22Rv1 (cell line): ENCODE measurements at regions not wholly inside any gene's neighbourhood (a gene's known extent, or its start where the extent isn't known, plus 50 kb on each side); places are given as distances from the start of the nearest gene placed in this dataset.
"Not testable (repeated sequence)": the region's sequence is repeated elsewhere in the genome, so short reads cannot be mapped to it uniquely, and the experiment has no call there.

Experiments
- H3K27ac ChIP-seq: fragments of 450-650 bp; 2 replicates; pipeline ENCODE4 v1.5.1; 2017
- CTCF ChIP-seq: fragments of 450-650 bp; IDR thresholded peaks from 2 replicates; pipeline ENCODE4 v1.5.1; 2017; ENCODE audit warnings: mild to moderate bottlenecking
- ZFX ChIP-seq: fragments of 450-650 bp; IDR thresholded peaks from 2 replicates; pipeline ENCODE4 v1.6.1; 2017; ENCODE audit warnings: antibody characterized with exemption, borderline replicate concordance

GRCh38 chr2:182540252-182540651 lies 113.4 kb upstream of the PDE1A start:
- TF ChIP-seq CTCF, result no peak
- TF ChIP-seq ZFX, result no peak
- H3K27ac ChIP-seq, result no peak overlapping the region

DNA sequence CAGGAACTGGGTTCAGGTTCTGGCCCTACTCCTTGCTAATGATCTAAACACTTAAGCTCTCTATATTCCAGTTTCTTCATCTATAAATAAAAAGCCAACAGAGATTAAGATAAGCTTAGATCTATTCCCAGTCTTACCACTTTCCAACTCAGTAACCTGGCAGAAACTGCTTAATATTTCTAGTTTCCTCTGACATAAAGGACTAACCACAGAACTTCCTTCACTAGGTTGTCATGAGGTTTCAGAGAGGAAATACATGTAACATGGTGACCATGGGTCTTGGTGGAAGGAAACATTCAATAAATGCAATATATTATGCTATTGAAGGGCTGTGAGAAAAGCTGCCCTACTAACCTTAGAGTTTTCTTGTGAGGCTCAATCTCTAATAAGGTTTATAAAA lies 114.4 kb upstream of the PDE1A start:
- TF ChIP-seq ZFX, result no peak
- TF ChIP-seq CTCF, result no peak

GRCh38 chr2:182542501-182543258 lies 115.8 kb upstream of the PDE1A start:
- TF ChIP-seq CTCF, result no peak
- TF ChIP-seq ZFX, result no peak

More for the DNA sequence above, 114.4 kb upstream of the PDE1A start:
- H3K27ac ChIP-seq, result no peak overlapping the region

DNA sequence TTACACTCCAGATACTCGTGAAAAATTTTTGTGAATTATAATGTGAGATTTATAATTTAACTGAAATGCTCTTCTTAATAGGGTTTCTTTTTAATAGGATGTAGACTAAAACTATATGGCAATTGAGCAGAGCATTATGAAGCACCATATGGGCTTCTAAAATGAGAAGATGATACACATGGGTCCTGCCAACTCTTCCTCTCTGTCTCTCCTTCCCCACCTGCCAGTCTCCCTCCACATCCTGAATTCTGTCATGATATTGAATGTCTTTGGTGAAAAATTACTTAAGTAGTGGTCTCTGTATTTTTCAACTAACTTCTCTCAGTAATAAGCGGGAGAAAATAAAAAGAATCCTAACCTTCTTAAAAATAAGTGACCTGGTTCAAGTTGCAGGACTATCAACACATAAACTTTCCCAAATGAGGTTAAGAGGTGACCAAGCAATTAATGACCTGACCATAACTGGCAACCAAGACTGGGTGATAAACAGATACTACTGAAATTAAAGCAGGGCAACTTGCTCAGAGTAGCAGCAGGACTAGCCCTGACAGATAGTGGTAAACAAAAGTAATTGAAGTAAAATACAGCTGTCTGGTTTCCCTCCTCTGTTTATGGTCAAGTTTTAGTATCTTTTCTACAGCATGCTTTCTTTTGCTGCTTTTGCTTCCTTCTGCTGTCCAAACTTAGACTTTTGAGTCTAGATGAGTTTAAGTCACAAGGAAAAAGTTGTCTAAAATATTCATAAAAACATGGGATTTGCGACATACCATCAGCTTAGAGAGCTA lies 117.1 kb upstream of the PDE1A start:
- no peak for TF ChIP-seq ZFX
- no peak for TF ChIP-seq CTCF
- no peak overlapping the region for H3K27ac ChIP-seq

More at GRCh38 chr2:182542501-182543258, 115.8 kb upstream of the PDE1A start:
- no peak overlapping the region for H3K27ac ChIP-seq

GRCh38 chr2:182545420-182546167 lies 118.8 kb upstream of the PDE1A start:
- H3K27ac ChIP-seq, result no peak overlapping the region
- TF ChIP-seq ZFX (no peak), CTCF (no peak)

- H3K27ac ChIP-seq, result no peak overlapping the region
- TF ChIP-seq ZFX, result no peak
Observed at GRCh38 chr2:182548031-182548950, 121.5 kb upstream of the PDE1A start.

DNA sequence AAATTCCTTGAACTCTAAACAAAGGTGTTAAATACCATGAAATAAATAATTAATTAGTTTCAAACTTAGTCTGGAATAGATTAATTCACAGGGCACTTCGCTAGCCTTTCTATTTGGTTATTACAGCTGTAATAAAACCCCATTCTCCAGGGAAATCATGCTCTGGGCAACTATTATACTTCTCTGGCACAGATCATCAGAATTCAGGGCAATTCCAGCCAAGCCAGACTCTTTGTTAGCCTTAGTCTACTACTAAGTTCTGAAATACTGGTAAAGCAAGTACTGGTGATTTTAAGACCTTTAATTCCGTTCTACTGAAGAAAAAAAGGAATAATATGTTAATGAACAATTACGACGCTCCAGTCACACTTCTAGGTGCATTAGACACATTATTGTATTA lies 123.4 kb upstream of the PDE1A start:
- TF ChIP-seq CTCF (no peak), ZFX (no peak)

GRCh38 chr2:182552232-182552631 lies 125.4 kb upstream of the PDE1A start:
- not testable (repeated sequence) for H3K27ac ChIP-seq

More for the DNA sequence above, 123.4 kb upstream of the PDE1A start:
- no peak overlapping the region for H3K27ac ChIP-seq

GRCh38 chr2:182552785-182553184 lies 125.9 kb upstream of the PDE1A start:
- H3K27ac ChIP-seq, result not testable (repeated sequence)
